ENCODE measurements at regions not wholly inside any gene's neighbourhood (a gene's known extent, or its start where the extent isn't known, plus 50 kb on each side); places are given as distances from the start of the nearest gene placed in this dataset.

- no peak for TF ChIP-seq CTCF (IDR thresholded peaks at IDR 0.05)
Observed at GRCh38 chr15:98051734-98052133, 91.2 kb downstream of the ARRDC4 start.

GRCh38 chr15:98057453-98057852 is 97.0 kb downstream of the ARRDC4 start:
- TF ChIP-seq CTCF (IDR thresholded peaks at IDR 0.05), result no peak

GRCh38 chr15:98062869-98063268 is 102.4 kb downstream of the ARRDC4 start:
- TF ChIP-seq CTCF (IDR thresholded peaks at IDR 0.05), result no peak

GRCh38 chr15:98063315-98063714 is 102.8 kb downstream of the ARRDC4 start:
- TF ChIP-seq CTCF (IDR thresholded peaks at IDR 0.05), result no peak

GRCh38 chr15:98063871-98064270 is 103.4 kb downstream of the ARRDC4 start:
- TF ChIP-seq CTCF (IDR thresholded peaks at IDR 0.05), result no peak

- no peak for TF ChIP-seq CTCF (IDR thresholded peaks at IDR 0.05)
Observed at GRCh38 chr15:98067339-98067738, 106.8 kb downstream of the ARRDC4 start.

- TF ChIP-seq CTCF (IDR thresholded peaks at IDR 0.05), result no peak
Observed at GRCh38 chr15:98069256-98069655, 108.8 kb downstream of the ARRDC4 start.

- TF ChIP-seq CTCF (IDR thresholded peaks at IDR 0.05), result no peak
Observed at GRCh38 chr15:98070137-98070536, 109.6 kb downstream of the ARRDC4 start.
